AG04450 (cell line): ENCODE measurements at regions not wholly inside any gene's neighbourhood (a gene's known extent, or its start where the extent isn't known, plus 50 kb on each side); places are given as distances from the start of the nearest gene placed in this dataset.

Experiments used
- CTCF ChIA-PET: fragments of 300-600, 350-600 bp; formaldehyde crosslinking; extraction: SDS; loops from one replicate; lab custom pipeline; 2022; ENCODE audit warnings: antibody characterized with exemption, inconsistent platforms; lab: Charles Lee
- POLR2A ChIA-PET: fragments of 350-600 bp; formaldehyde crosslinking; extraction: SDS; loops from one replicate; lab custom pipeline; 2021; ENCODE audit warnings: antibody characterized with exemption, inconsistent platforms; lab: Yijun Ruan, JAX
- DNase-seq: peaks from one replicate; pipeline ENCODE4 v3.0.0-alpha.2; 2011; ENCODE audit warnings: low read depth, low spot score
- H3K27ac ChIP-seq: one replicate; pipeline ENCODE4 v1.5.1; 2012; ENCODE audit warnings: low read depth, low read length, control low read depth
- H3K27me3 ChIP-seq: one replicate; pipeline ENCODE4 v1.6.0; 2012; ENCODE audit warnings: low read length; ENCODE audit not compliant: control insufficient read depth, insufficient read depth
- H3K4me3 ChIP-seq: 2 replicates; pipeline ENCODE4 v1.5.1; 2011; ENCODE audit warnings: mild to moderate bottlenecking, low read depth, low read length, control low read depth
- H3K9me3 ChIP-seq: 2 replicates; pipeline ENCODE4 v1.5.1; 2012; ENCODE audit warnings: low read length; ENCODE audit not compliant: control insufficient read depth, insufficient read depth
- CTCF ChIP-seq: IDR thresholded peaks from 2 replicates; pipeline ENCODE4 v1.5.1; 2011; ENCODE audit warnings: low read depth, low read length, control low read depth, inconsistent platforms

GRCh38 chr11:11170352-11171084, 182.5 kb downstream of the CSNK2A3 start:
- CTCF ChIA-PET: no interaction called here
- no peak overlapping the region for H3K27ac ChIP-seq

DNA sequence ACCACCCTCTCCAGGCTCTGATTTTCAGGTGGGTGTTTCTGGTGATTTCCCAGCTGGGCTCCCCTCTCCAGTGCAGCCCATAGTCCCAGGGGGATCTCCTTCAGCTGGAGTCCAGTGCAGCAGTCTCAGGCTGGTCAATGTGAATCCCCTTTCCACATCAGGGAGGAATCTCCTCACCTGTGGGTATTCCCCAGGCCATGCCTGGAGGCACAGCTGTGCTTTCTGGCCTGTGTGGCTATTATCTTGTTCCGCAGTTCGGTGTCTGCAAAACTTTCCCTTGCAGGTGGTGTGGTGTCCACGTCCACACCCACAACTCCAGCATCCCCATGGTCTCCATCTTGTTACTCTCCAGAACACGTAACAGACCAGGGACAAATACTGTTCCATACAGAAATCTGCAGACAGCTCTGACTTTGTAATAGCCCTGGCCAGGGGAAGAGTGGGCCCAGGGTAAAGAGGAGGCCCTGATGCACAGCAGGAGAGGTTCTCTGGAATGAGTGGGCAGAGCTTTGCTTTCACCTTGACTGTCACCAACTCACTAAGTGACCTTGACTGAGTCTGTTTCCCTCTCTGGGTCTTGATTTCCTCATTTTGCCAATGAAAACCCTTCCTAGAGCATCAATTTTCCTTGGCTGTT, 183.2 kb downstream of the CSNK2A3 start:
- no peak overlapping the region for H3K27ac ChIP-seq
- no peaks in the 10 kb centered on the region for H3K9me3 ChIP-seq
- ChIA-PET CTCF (no interaction called here), POLR2A (no interaction called here)
- no peak for DNase-seq
- no peak for TF ChIP-seq CTCF
- no peak overlapping the region for H3K4me3 ChIP-seq
- peaks cover 10% of the 10 kb centered on the region for H3K27me3 ChIP-seq

More at GRCh38 chr11:11170352-11171084, 182.5 kb downstream of the CSNK2A3 start:
- POLR2A ChIA-PET: no interaction called here
- peaks cover 16% of the 10 kb centered on the region for H3K27me3 ChIP-seq
- no peak for TF ChIP-seq CTCF
- DNase-seq: no peak
- no peak overlapping the region for H3K4me3 ChIP-seq
- H3K9me3 ChIP-seq: no peaks in the 10 kb centered on the region

GRCh38 chr11:11167806-11168205, 185.2 kb downstream of the CSNK2A3 start:
- no peak for TF ChIP-seq CTCF
- CTCF ChIA-PET: no interaction called here

GRCh38 chr11:11164334-11164690, 188.7 kb downstream of the CSNK2A3 start:
- Histone ChIP-seq H3K27me3 (peaks cover 14% of the 10 kb centered on the region), H3K4me3 (no peak overlapping the region), H3K27ac (no peak overlapping the region), H3K9me3 (no peaks in the 10 kb centered on the region)
- ChIA-PET POLR2A (no interaction called here), CTCF (no interaction called here)
- DNase-seq: no peak
- no peak for TF ChIP-seq CTCF

More at GRCh38 chr11:11167806-11168205, 185.2 kb downstream of the CSNK2A3 start:
- POLR2A ChIA-PET: no interaction called here
- DNase-seq: no peak
- H3K9me3 ChIP-seq: no peaks in the 10 kb centered on the region
- no peak overlapping the region for H3K4me3 ChIP-seq
- peaks cover 9% of the 10 kb centered on the region for H3K27me3 ChIP-seq
- no peak overlapping the region for H3K27ac ChIP-seq

GRCh38 chr11:11163669-11164333, 189.2 kb downstream of the CSNK2A3 start:
- Histone ChIP-seq H3K9me3 (no peaks in the 10 kb centered on the region), H3K27ac (no peak overlapping the region), H3K4me3 (no peak overlapping the region), H3K27me3 (peaks cover 17% of the 10 kb centered on the region)
- POLR2A ChIA-PET: no interaction called here
- no peak for TF ChIP-seq CTCF
- DNase-seq: no peak
- CTCF ChIA-PET: no interaction called here
